NK-92 treated with Interleukin-12 subunit alpha and Interleukin-12 subunit beta, amount 100 ng/mL, for 24 hours (cell line): ENCODE measurements at regions not wholly inside any gene's neighbourhood (a gene's known extent, or its start where the extent isn't known, plus 50 kb on each side); places are given as distances from the start of the nearest gene placed in this dataset.
"Not testable (repeated sequence)": the region's sequence is repeated elsewhere in the genome, so short reads cannot be mapped to it uniquely, and the experiment has no call there.

Experiments
- DNase-seq: peaks from one replicate; lab custom pipeline; 2025; lab: John Stamatoyannopoulos, UW

DNA sequence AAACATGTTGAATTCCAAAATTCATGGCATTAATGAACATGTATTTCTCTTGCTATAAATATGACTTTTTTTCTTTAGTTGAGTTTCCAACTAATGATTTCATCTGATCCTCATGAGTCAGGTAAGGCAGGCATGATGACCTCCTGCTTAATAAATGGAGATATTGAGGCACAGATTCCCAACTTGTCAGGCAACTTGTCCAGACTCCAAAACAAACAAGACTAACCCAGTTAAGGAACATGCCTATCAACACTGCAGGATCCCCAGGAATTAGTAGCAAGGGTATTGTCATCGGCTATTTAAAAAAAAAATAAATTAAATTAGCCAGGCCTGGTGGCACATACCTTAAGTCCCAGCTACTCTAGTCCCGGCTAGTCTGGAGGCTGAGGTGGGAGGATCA lies 121.3 kb upstream of the SALL4 start:
- DNase-seq = no peak

DNA sequence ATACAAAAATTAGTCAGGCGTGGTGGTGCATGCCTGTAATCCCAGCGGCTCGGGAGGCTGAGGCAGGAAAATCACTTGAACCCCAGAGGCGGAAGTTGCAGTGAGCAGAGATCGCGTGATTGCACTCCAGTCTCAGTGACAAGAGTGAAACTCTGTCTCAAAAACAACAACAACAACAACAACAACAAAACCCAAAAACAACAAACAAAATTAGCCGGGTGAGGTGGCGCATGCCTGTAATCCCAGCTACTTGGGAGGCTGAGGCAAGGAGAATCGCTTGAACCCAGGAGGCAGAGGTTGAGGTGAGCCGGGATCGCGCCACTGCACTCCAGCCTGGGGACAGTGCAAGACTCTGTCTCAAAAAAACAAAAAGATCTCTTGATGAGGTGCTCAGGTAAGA lies 120.5 kb upstream of the SALL4 start:
- DNase-seq = not testable (repeated sequence)

DNA sequence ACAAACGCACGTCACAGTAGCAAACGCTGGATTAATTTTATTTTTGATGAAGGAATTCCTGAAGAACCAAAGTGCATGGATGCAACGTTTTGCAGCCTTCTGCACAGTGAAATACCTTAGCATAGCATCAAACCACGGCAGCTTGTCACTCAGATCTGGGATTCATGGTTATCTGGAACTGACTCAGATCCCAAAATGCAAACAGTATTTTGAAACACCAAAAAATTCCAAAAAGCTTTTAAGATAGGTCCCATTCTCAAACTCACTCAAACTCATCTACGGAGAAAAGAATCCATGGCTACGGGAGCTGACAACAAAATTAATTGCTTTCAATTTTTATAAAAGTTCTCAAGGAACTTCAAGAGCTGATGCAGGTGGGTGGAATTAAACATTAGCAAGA lies 116.2 kb upstream of the SALL4 start:
- no peak for DNase-seq

DNA sequence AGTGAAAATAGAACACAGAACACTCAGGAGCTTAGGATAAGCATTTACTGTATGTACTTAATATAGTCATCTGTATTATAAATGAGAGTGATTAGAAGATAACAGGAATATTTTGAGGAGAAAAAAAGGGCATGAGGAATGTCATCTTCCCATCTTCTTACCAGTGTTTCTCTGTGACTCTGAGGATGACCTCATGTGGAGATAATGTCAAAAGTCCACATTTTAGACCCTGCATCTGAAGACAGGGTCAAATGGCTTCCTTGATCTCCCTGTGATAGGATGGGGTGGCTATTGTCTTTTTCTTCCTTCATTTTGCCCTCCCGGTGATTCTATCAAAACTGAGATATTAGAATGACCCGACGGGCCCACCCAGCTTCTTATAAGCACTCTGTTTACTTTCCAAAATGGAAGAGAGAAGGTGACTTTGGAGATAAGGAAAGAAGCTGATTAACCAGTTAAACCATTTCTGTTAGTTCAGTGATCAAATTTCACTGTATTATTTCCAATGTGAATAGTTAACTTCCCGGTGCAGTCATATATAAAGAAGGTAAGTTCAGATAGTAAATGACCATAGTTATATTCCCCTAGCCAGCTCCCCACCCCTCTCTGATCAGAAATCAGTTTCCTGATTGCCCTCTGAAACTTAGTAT lies 115.7 kb upstream of the SALL4 start:
- DNase-seq = no peak

DNA sequence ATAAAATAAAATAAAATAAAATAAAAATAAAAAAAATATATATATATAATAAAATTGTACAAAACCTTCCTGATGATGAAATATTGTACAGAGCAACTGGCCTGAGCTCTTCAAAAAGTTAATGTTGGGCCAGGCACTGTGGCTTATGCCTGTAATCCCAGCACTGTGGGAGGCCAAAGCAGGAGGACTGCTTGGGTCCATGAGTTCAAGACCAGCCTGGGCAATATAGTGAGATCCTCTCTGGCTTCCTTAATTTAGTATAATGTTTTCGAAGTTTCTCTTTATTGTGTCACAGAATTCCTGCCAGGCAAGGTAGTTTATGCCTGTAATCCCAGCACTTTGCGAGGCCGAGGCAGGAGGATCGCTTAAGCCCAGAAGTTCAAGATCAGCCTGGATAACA lies 113.9 kb upstream of the SALL4 start:
- no peak for DNase-seq

DNA sequence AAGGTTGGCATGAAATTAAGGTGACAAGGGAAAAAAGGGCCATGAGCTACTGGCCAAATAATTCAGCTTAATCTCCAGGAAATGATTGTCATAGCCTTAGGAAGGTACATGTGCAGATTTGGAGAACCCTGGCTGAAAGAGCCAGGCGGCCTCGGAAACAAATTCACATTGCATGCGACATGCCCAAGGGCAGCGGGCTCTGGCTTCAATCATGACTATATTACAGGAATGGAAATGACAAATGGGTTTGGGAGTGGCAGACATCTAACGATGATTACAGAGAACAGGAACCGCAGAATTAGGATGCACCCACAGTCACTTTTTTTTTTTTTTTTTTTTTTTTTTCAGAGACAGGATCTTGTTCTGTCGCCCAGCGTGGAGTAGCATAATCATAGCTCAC lies 112.4 kb upstream of the SALL4 start:
- no peak for DNase-seq

DNA sequence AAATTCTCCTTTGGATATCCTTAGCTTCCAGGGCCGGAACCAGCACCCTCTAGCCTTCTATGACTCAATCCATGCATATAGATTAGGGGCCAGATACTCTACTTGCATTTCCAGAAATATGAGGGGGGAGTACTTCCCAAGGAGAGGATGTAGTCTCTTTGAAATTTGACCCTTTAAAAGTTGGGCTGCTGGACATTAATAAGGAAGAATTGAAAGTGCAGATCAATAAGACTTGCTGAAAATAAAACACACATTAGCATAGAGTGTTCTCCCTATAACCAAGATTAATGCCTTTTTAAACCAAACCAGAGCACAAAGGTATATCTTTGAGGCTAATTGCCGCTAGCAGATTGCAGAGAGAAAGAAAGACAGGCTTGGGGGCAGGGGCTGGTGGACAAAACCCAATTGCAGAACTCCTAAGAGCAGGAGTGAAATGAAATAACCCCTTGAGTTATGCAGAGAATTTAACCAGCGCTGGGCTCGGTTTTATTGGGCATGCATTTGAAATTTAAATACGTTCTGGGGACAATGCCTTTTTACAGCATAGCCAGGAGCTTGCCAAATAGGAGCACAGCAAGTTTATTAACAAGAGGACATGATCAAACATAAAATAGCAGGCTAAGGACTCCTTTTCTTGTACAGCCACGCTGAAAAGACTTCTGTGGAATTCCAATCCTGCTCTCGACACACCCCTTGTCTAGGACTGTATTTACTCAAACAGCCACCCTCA lies 108.2 kb upstream of the SALL4 start:
- DNase-seq = no peak

DNA sequence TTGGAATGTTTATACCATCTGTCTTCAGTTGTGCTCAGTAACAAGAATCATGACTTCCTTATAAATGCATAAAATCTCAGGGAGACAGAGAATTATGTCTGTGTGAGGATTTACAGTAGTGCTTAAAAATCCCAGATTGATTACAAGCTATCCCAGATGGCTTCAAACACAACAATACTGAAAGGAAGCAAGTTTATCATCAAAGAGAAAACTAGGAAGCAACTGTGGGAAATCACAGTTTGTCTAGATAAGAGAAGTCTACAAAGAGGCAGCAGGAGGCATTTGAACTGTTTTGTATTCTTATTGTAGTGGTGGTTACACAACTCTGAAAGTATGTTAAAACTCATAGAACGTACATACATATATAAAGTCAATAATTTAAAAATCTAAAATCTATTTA lies 104.4 kb upstream of the SALL4 start:
- DNase-seq = no peak

DNA sequence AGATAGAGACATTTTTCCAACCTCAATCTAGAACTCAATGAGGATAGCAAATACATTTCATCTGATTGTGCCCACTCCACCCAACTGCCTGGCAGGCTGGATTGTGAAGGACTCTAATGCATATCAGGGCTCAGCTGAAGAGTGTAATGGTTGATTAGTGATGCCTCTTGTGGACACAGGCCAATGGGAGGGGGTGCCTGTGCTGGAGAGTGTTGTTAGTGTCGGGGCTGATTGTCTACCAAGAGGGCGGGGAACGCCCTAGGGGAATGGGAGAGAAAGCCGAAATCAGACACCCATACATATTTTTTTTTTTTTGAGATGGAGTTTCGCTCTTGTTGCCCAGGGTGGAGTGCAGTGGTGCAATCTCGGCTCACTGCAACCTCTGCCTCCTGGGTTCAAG lies 103.7 kb upstream of the SALL4 start:
- DNase-seq = no peak

DNA sequence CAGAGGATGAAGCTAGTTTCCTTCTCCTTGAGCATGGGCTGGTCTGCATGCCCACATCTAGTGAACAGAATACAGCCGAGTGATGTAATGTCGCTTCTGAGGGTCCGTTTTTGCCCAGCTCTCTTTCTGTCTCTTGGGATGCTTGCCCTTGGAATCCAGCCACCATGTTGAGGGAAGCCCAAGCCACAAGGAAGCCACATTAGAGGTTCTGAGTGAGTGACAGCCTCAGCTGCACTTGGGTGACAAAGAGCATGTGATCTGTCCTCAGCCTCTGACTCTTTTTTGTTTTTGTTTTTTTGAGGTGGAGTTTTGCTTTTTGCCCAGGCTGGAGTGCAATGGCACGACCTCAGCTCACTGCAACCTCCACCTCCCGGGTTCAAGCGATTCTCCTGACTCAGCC lies 100.6 kb upstream of the SALL4 start:
- no peak for DNase-seq

DNA sequence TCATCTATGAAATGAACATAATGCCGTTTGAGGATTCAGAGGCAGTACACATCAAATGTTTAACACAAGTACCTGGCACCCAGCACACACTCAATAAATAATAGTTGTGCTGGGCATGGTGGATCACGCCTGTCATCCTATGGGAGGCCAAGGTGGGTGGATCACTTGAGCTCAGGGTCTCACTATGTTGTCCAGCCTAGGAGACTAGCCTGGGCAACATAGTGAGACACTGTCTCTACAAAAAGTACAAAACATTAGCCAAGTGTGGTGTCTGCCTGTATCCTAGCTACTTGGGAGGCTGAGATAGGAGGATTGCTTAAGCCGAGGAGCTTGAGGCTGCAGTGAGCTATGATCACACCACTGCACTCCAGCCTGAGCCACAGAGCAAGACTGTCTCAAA lies 98.1 kb upstream of the SALL4 start:
- no peak for DNase-seq

DNA sequence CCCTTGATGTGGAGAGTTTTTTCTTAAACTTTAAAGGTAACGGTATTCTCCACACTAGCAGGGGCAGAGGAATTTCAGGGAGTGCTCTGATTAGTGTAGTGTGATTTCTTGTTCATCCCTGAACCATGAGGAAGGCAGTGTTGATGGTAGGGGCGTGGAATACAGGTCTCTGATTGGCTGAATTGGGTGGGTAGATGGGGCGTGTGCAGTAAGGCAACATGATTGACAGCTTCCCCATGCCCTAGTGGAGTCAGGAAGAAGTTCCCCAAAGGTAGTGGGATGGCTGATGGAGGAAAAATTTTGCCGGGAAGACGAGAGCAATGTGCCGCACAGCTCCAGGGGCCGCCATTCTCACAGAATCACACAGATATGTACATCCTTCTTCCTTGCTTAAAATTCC lies 97.4 kb upstream of the SALL4 start:
- DNase-seq = no peak

DNA sequence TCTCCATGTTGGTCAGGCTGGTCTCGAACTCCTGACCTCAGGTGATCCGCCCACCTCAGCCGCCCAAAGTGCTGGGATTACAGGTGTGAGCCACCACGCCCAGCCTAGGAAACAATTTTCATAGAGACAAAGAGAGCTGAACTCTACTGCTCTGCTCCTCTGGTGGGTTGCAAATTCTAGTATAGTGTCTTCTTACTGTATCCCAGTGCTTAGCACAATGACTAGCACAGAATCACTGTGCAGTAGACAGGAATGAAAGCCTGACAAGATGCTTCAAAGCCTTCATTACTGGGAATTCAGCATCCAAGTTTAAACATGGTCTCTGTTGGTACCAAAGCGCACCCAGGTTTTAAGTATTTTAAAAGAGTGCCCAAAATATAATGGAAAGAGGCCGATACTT lies 96.5 kb upstream of the SALL4 start:
- no peak for DNase-seq

DNA sequence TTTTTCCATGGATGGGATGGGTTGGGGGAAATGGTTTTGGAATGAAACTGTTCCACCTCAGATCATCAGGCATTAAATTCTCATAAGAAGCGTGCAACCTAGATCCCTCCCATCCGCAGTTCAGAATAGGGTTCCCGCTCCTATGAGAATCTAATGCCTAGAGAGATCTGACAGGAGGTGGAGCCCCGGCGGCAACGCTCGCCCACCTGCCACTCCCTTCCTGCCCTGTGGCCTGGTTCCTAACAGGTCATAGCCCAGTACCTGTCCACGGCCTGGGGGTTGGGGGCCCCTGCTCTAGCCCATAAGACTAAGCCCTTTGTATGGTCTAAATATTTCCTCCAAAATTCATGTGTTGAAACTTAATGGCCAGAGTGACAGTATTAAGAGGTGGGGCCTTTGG lies 92.3 kb upstream of the SALL4 start:
- DNase-seq = no peak

DNA sequence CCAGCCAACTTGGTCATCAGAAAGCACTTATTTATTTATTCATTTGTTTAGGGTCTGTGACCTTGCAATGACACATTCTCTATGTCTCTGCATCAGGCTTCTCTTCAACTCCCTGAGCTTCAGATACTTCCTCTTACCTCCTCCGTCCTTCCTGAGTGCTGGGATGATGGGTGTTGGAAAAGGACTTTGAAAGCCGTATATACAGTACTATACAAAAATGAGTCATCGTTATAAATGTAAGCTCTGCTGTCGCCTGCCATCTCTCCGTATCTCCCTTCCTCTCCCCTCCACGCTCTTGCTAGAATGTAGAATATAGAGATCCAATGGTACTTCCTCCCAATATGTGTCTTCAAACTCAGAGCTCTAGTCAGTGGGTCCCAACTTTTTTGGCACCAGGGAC lies 91.9 kb upstream of the SALL4 start:
- DNase-seq = no peak

DNA sequence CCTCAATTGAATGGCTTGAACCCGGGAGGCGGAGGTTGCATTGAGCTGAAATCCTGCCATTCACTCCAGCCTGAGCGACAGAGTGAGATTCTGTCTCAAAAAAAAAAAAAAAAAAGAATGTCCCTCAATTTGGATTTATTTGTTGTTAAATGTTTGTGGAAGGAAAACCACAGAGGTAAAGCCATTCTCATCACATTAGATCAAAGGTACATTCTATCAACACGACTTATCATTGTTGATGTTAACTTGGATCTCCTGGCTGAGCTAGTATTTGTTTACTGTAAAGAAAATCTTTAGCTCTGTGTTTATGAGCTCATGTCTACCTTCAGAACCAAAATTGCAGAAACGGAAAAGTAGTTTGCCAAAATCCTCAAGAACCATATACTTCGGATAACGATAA lies 91.4 kb upstream of the SALL4 start:
- no peak for DNase-seq

DNA sequence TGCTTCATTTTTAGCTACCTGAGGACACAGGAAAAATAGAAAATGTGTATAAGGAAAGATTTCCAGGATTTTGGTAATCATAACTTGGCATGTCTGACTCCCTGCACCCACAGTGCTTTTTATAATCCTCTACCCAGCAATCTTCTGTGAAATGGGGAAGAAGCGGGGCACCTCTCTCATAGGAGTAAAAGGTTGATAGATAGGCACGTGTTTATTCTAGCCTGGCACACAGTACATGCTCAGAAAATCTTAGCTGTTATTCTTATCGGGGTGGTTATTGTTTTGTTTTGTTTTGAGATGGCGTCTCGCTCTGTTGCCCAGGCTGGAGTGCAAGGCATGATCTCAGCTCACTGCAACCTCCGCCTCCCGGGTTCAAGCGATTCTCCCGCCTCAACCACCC lies 87.7 kb upstream of the SALL4 start:
- DNase-seq = no peak

DNA sequence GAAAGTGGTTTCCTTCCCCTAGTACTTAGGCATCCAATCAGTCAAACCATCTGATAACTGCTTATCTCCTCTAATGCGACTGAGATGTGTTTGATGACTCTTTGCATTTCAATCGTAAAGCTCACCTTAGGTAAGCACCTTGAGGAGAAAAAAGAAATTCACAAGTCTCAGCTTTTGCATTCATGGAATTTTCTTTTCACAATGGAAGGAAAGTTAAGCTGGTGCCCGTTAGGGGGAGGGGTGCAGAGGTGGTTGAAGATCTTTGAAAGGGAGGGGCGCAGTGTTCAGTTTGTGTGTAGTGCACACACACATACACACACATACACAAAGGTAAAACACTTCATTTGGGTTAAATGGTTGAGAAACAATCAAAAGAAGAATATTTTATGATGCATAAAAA lies 87.1 kb upstream of the SALL4 start:
- no peak for DNase-seq

DNA sequence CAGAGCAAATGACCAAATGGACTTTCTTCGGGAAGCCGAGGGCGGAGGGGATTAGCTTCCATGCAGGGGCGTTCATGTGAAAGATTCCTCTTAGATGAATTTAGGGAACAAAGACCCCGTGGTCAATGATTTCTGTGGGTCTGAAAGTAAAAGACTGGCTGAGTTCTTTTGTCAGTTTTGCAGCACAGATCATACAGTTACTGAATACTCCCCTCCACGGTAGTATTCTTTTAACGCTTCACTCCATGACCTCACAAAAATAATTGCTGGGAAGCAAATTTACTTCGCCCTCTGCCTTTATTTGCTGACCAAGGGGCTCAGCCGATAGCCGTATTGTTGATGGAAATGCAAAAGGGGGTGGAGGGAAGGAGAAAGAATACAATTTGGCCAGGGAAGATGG lies 86.0 kb upstream of the SALL4 start:
- no peak for DNase-seq

DNA sequence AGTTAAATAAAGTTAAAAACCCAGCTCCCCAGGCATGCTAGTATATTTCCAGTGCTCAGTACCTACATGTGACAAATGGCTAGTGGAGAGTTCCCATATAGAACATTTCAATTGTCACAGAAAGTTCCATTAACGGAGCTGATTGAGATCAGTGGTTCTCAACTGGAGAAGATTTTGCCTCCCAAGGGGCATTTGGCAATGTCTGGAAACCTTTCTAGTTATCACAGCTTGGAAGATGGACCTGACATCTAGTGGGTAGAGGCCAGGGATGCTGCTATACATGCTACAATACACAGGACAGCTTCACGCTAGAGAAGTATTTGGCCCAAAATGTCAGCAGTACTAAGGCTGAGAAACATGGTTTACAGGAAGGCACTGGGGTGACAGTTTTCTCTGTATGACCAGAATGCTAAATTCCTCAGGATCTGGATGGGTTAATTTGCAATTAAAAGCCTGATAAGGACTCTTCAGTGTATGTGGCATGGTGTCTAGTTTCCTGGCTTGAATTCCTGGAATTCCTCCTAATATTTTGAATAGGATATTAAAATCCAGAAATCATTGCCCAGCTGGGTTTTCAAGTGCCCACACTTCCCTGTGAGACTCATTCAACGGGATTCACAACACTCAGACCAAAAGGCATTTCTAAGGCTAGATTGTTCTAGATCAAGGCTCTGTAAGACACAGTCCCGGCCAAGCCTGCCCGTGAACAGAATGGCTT lies 84.7 kb upstream of the SALL4 start:
- DNase-seq = no peak

DNA sequence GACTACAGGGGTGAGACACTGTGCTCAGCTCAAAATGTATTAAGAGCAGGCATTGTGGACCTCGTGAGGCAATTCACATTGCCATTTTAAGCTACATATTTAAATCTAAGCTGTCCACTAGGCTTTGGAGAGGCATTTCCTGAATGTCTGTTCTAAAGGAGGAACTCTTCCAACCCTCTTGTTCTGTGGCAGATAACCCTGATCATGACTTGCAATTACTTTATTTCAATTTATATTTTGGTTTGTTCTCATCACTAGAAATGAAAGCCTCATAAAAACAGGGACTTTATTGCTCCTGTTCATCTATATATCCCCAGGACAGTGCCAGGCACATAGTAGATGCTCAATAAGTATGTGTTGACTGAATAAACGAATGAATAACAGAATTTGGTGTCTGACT lies 84.0 kb upstream of the SALL4 start:
- no peak for DNase-seq

DNA sequence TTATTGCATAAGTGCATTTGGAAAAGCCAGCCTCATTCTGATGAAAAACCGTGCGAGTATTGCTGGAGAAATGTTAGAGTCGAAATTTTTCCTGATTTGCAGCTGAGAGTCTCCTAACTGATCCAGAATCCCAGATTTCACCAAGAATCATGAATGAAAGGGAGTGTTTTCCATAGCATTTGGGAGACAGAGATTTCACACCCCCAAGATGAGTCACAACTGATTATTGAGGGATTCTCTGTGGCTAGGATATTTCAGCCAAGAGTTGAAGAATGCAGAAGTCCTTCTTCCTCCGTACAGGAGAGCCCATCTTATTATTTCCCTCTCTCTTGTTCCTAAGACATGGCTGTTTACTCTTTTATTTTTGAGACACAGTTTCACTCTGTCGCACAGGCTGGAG lies 82.2 kb upstream of the SALL4 start:
- DNase-seq = no peak

DNA sequence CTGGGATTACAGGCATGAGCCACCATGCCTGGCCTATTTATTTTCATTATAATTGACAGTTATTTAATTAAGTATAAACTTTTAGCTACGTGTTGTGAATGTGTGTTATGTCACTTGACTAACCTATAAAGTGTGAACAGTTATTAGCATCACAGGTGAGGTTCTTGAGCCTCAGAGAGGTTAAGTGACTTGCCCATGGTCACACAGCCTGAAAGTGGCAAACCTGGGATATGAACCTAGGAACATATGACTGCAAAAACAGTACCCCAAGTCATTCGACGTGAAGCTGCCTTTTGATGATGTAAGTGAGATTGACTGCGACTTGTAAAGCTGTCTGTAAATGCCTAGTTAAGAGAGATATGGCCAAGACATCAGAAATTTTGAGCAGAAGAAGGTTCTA lies 77.9 kb upstream of the SALL4 start:
- no peak for DNase-seq
